ENCODE measurements at regions not wholly inside any gene's neighbourhood (a gene's known extent, or its start where the extent isn't known, plus 50 kb on each side); places are given as distances from the start of the nearest gene placed in this dataset.

DNA sequence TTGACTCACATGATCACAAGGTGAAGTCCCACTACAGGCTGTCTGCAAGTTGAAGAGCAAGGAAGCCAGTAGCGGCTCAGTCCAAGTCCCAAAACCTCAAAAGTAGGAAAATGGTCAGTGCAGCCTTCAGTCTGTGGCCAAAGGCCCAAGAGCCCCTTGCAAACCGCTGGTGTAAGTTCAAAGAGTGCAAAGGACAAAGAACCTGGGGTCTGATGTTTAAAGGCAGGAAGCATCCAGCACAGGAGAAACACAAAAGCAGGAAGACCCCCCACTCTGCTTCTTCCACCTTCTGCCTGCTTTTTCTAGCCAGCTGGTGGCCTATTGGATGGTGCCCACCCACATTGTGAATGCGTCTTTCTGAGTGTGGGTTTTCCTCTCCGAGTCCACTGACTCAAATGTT lies 2222.6 kb downstream of the MRPL39 start:
- TF ChIP-seq, protein P1, sequence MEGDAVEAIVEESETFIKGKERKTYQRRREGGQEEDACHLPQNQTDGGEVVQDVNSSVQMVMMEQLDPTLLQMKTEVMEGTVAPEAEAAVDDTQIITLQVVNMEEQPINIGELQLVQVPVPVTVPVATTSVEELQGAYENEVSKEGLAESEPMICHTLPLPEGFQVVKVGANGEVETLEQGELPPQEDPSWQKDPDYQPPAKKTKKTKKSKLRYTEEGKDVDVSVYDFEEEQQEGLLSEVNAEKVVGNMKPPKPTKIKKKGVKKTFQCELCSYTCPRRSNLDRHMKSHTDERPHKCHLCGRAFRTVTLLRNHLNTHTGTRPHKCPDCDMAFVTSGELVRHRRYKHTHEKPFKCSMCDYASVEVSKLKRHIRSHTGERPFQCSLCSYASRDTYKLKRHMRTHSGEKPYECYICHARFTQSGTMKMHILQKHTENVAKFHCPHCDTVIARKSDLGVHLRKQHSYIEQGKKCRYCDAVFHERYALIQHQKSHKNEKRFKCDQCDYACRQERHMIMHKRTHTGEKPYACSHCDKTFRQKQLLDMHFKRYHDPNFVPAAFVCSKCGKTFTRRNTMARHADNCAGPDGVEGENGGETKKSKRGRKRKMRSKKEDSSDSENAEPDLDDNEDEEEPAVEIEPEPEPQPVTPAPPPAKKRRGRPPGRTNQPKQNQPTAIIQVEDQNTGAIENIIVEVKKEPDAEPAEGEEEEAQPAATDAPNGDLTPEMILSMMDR (IDR thresholded peaks at IDR 0.05; ENCODE audit: poor library complexity, severe bottlenecking) = no peak
- TF ChIP-seq EP300 (conservative IDR thresholded peaks at IDR 0.05; ENCODE audit: poor library complexity, severe bottlenecking) (no peak), POLR2AphosphoS5 (IDR thresholded peaks at IDR 0.05) (no peak), REST (IDR thresholded peaks at IDR 0.05; ENCODE audit: borderline replicate concordance) (no peak), EZH2 (IDR thresholded peaks at IDR 0.05; ENCODE audit: borderline replicate concordance, insufficient read depth, low read length, poor library complexity, severe bottlenecking) (no peak), MXI1 (conservative IDR thresholded peaks at IDR 0.05; ENCODE audit: poor library complexity, severe bottlenecking) (no peak), SMC3 (conservative IDR thresholded peaks at IDR 0.05; ENCODE audit: poor library complexity) (no peak), TAF1 (IDR thresholded peaks at IDR 0.05; ENCODE audit: low read depth) (no peak), RAD21 (conservative IDR thresholded peaks at IDR 0.05) (no peak)

All from neural cell (in vitro differentiated cells).